Liver (tissue), 7 donors: ENCODE measurements at regions not wholly inside any gene's neighbourhood (a gene's known extent, or its start where the extent isn't known, plus 50 kb on each side); places are given as distances from the start of the nearest gene placed in this dataset.

Experiments
- DNase-seq: peaks from one replicate; pipeline ENCODE4 v3.0.0-alpha.2; 2017; ENCODE audit warnings: low spot score
- H3K27ac ChIP-seq, 2 donors: one replicate each; pipeline ENCODE4 v1.7.0; 2013; ENCODE audit warnings: inconsistent platforms in 2 of 2, low read length in 2 of 2, control low read depth in 1 of 2, low read depth in 1 of 2, mild to moderate bottlenecking in 1 of 2
- H3K27me3 ChIP-seq, 4 donors: one replicate each; pipeline versions ENCODE4 v1.6.1 to v1.7.0; 2013; ENCODE audit warnings: low read length in 3 of 4, inconsistent platforms in 1 of 4, mild to moderate bottlenecking in 1 of 4, moderate library complexity in 1 of 4; ENCODE audit not compliant: control insufficient read depth in 4 of 4, insufficient read depth in 4 of 4
- H3K36me3 ChIP-seq, 4 donors: one replicate each; pipeline versions ENCODE4 v1.6.1 to v1.7.0; 2013; ENCODE audit warnings: low read length in 3 of 4, mild to moderate bottlenecking in 3 of 4, low read depth in 1 of 4, moderate library complexity in 1 of 4; ENCODE audit not compliant: control insufficient read depth in 4 of 4, insufficient read depth in 3 of 4
- H3K4me1 ChIP-seq, 4 donors: one replicate each; pipeline versions ENCODE4 v1.6.1 to v1.7.0; 2013; ENCODE audit warnings: low read length in 3 of 4, mild to moderate bottlenecking in 3 of 4, moderate library complexity in 1 of 4; ENCODE audit not compliant: control insufficient read depth in 4 of 4, insufficient read depth in 4 of 4
- H3K4me3 ChIP-seq, 3 donors: one replicate each; pipeline versions ENCODE4 v1.6.1 to v1.7.0; 2013; ENCODE audit warnings: low read length in 3 of 3, control low read depth in 1 of 3, low read depth in 1 of 3, mild to moderate bottlenecking in 1 of 3
- H3K9ac ChIP-seq, 2 donors: one replicate each; pipeline ENCODE4 v1.7.0; 2013; ENCODE audit warnings: low read length in 2 of 2, mild to moderate bottlenecking in 2 of 2, moderate library complexity in 2 of 2, control low read depth in 1 of 2, low read depth in 1 of 2
- H3K9me3 ChIP-seq, 4 donors: one replicate each; pipeline versions ENCODE4 v1.6.1 to v1.7.0; 2013; ENCODE audit warnings: low read length in 3 of 4; ENCODE audit not compliant: control insufficient read depth in 4 of 4
- ATF3 ChIP-seq: IDR thresholded peaks from 2 replicates; pipeline ENCODE4 v1.6.1; 2016; ENCODE audit warnings: antibody characterized with exemption
- EGR1 ChIP-seq, 2 donors: IDR thresholded peaks; 2 replicates each; pipeline ENCODE4 v1.6.1; 2016 to 2018; ENCODE audit warnings: antibody characterized with exemption in 2 of 2, low read depth in 2 of 2
- FOXA1 ChIP-seq: IDR thresholded peaks from 2 replicates; pipeline ENCODE4 v1.6.1; 2016; ENCODE audit warnings: antibody characterized with exemption
- FOXA2 ChIP-seq: IDR thresholded peaks from 2 replicates; pipeline ENCODE4 v1.6.1; 2016; ENCODE audit warnings: antibody characterized with exemption
- GABPA ChIP-seq, 2 donors: IDR thresholded peaks in 1 of 2; conservative IDR thresholded peaks in 1 of 2; 2 replicates each; pipeline ENCODE4 v1.6.1; 2016; ENCODE audit warnings: antibody characterized with exemption in 2 of 2, mild to moderate bottlenecking in 1 of 2, moderate library complexity in 1 of 2
- HNF4A ChIP-seq, 2 donors: conservative IDR thresholded peaks; 2 replicates each; pipeline ENCODE4 v1.6.1; 2016; ENCODE audit warnings: antibody characterized with exemption in 2 of 2, mild to moderate bottlenecking in 2 of 2
- HNF4G ChIP-seq: IDR thresholded peaks from 2 replicates; pipeline ENCODE4 v1.6.1; 2016; ENCODE audit warnings: antibody characterized with exemption
- JUND ChIP-seq, 2 donors: IDR thresholded peaks; 2 replicates each; pipeline ENCODE4 v1.6.1; 2016; ENCODE audit warnings: antibody characterized with exemption in 2 of 2
- NR2F2 ChIP-seq: IDR thresholded peaks from 2 replicates; pipeline ENCODE4 v1.6.1; 2016; ENCODE audit warnings: antibody characterized with exemption
- RAD21 ChIP-seq, 2 donors: IDR thresholded peaks; 2 replicates each; pipeline ENCODE4 v1.6.1; 2016; ENCODE audit warnings: antibody characterized with exemption in 2 of 2, mild to moderate bottlenecking in 2 of 2
- RXRA ChIP-seq, 2 donors: IDR thresholded peaks; 2 replicates each; pipeline ENCODE4 v1.6.1; 2017 to 2018; ENCODE audit warnings: antibody characterized with exemption in 2 of 2, mild to moderate bottlenecking in 1 of 2
- SP1 ChIP-seq: IDR thresholded peaks from 2 replicates; pipeline ENCODE4 v1.6.1; 2018; ENCODE audit warnings: antibody characterized with exemption, mild to moderate bottlenecking
- TAF1 ChIP-seq: conservative IDR thresholded peaks from 2 replicates; pipeline ENCODE4 v1.6.1; 2016; ENCODE audit warnings: antibody characterized with exemption, mild to moderate bottlenecking
- YY1 ChIP-seq: IDR thresholded peaks from 2 replicates; pipeline ENCODE4 v1.6.1; 2016; ENCODE audit warnings: antibody characterized with exemption, mild to moderate bottlenecking
- ZBTB33 ChIP-seq: IDR thresholded peaks from 2 replicates; pipeline ENCODE4 v1.6.1; 2016; ENCODE audit warnings: antibody characterized with exemption
- WGBS: extraction: QIAGEN DNeasy Blood & Tissue Kit; methylation state at CpG from one replicate; pipeline ENCODE4 v1.1.7; 2013; 5-methylcytosine and 5-hydroxymethylcytosine counted together
- TF ChIP-seq, protein P1 (sequence below): IDR thresholded peaks from 2 replicates; pipeline ENCODE4 v1.6.1; 2016; ENCODE audit warnings: antibody characterized with exemption, mild to moderate bottlenecking
- TF ChIP-seq, protein P2 (sequence below): IDR thresholded peaks from 2 replicates; pipeline ENCODE4 v1.6.1; 2016; ENCODE audit warnings: antibody characterized with exemption
- donor health status: healthy.
- donor health status: healthy.
- donor health status: healthy.
- donor health status: healthy.

- Histone ChIP-seq H3K36me3 (no peaks in the 10 kb centered on the region), H3K9me3 (no peaks in the 10 kb centered on the region), H3K4me3 (no peak overlapping the region), H3K27ac (no peak overlapping the region), H3K4me1 (no peaks in the 10 kb centered on the region), H3K27me3 (no peaks in the 10 kb centered on the region), H3K9ac (no peak overlapping the region)
- DNase-seq: no peak
- WGBS: 94% methylated on average over 48 of the region's 48 CpGs
- TF ChIP-seq, protein P1, sequence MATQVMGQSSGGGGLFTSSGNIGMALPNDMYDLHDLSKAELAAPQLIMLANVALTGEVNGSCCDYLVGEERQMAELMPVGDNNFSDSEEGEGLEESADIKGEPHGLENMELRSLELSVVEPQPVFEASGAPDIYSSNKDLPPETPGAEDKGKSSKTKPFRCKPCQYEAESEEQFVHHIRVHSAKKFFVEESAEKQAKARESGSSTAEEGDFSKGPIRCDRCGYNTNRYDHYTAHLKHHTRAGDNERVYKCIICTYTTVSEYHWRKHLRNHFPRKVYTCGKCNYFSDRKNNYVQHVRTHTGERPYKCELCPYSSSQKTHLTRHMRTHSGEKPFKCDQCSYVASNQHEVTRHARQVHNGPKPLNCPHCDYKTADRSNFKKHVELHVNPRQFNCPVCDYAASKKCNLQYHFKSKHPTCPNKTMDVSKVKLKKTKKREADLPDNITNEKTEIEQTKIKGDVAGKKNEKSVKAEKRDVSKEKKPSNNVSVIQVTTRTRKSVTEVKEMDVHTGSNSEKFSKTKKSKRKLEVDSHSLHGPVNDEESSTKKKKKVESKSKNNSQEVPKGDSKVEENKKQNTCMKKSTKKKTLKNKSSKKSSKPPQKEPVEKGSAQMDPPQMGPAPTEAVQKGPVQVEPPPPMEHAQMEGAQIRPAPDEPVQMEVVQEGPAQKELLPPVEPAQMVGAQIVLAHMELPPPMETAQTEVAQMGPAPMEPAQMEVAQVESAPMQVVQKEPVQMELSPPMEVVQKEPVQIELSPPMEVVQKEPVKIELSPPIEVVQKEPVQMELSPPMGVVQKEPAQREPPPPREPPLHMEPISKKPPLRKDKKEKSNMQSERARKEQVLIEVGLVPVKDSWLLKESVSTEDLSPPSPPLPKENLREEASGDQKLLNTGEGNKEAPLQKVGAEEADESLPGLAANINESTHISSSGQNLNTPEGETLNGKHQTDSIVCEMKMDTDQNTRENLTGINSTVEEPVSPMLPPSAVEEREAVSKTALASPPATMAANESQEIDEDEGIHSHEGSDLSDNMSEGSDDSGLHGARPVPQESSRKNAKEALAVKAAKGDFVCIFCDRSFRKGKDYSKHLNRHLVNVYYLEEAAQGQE: no peak
- no peak for TF ChIP-seq YY1
- TF ChIP-seq, protein P2, sequence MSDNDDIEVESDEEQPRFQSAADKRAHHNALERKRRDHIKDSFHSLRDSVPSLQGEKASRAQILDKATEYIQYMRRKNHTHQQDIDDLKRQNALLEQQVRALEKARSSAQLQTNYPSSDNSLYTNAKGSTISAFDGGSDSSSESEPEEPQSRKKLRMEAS: no peak
- TF ChIP-seq HNF4A (conservative IDR thresholded peaks at IDR 0.05): no peak
- no peak for TF ChIP-seq TAF1
- TF ChIP-seq SP1: no peak
- no peak for TF ChIP-seq HNF4G
- no peak for TF ChIP-seq JUND (IDR thresholded peaks at IDR 0.05)
- TF ChIP-seq RAD21 (IDR thresholded peaks at IDR 0.05): no peak
- no peak for TF ChIP-seq RXRA (IDR thresholded peaks at IDR 0.05)
- no peak for TF ChIP-seq FOXA2
- no peak for TF ChIP-seq GABPA (IDR thresholded peaks at IDR 0.05 in 1 of 2, conservative IDR thresholded peaks at IDR 0.05 in 1 of 2)
- no peak for TF ChIP-seq ATF3
- TF ChIP-seq FOXA1: no peak
- no peak for TF ChIP-seq ZBTB33
- no peak for TF ChIP-seq EGR1 (IDR thresholded peaks at IDR 0.05; ENCODE audit: low read depth in 2 of 2)
- TF ChIP-seq NR2F2: no peak
Observed at GRCh38 chr7:428927-429827, 90.5 kb downstream of the PDGFA start.

DNA sequence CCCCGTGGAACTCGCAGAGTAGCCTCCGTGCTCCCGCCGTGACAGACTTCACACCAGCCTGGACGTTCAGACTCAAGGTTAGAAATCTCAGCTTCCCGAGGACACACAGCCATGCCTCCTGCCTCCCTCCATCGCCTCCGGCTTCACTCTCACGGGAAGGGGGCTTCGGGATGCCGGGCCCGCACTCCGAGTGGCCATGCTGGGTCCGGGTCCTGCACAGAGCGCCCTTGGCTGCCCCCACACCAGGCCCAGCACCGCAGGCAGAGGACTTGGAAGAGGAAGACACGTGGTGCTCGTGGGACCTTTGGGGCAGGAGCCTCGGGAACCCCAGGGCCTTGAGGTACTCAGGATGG lies 89.8 kb downstream of the PDGFA start:
- Histone ChIP-seq H3K9me3 (no peaks in the 10 kb centered on the region), H3K27me3 (no peaks in the 10 kb centered on the region), H3K4me3 (no peak overlapping the region), H3K27ac (no peak overlapping the region), H3K9ac (no peak overlapping the region), H3K36me3 (no peaks in the 10 kb centered on the region), H3K4me1 (no peaks in the 10 kb centered on the region)
- 95% methylated on average over 20 of the region's 20 CpGs for WGBS
- TF ChIP-seq, protein P2: no peak
- no peak for DNase-seq
